A673 (cell line): ENCODE measurements at regions not wholly inside any gene's neighbourhood (a gene's known extent, or its start where the extent isn't known, plus 50 kb on each side); places are given as distances from the start of the nearest gene placed in this dataset.

ENCODE experiments used
- BruUV-seq: library from RNA; stranded (reverse); fragments of 400-500 nt; replicated peaks from 2 replicates; lab custom pipeline; 2021; lab: Mats Ljungman, UMichigan
- CTCF ChIA-PET: fragments of 300-600 bp; sonication (Branson Sonifier 250); formaldehyde crosslinking; loops from one replicate; lab custom pipeline; 2022; ENCODE audit warnings: antibody characterized with exemption; lab: Charles Lee
- POLR2A ChIA-PET: fragments of 300-600 bp; sonication (Branson Sonifier 250); formaldehyde crosslinking; loops from one replicate; lab custom pipeline; 2022; ENCODE audit warnings: antibody characterized with exemption; ENCODE audit not compliant: low non-redundant PET; lab: Charles Lee
- DNase-seq: peaks from one replicate; pipeline ENCODE4 v3.0.0-alpha.2; 2015; ENCODE audit warnings: low spot score
- H3K27ac ChIP-seq: fragments of 200-600 bp; sonication (generic); 2 replicates; pipeline ENCODE4 v1.5.1; 2016; ENCODE audit warnings: mixed run types, low read depth, mild to moderate bottlenecking, mixed read lengths, antibody characterized with exemption, low read length; ENCODE audit not compliant: poor library complexity, severe bottlenecking
- H3K27me3 ChIP-seq: fragments of 200-600 bp; sonication (generic); replicated peaks from 2 replicates; pipeline ENCODE4 v1.6.1; 2017; ENCODE audit warnings: mixed run types, low read depth, mild to moderate bottlenecking, mixed read lengths, antibody characterized with exemption, low read length; ENCODE audit not compliant: insufficient read depth, poor library complexity
- H3K36me3 ChIP-seq: fragments of 200-600 bp; sonication (generic); 2 replicates; pipeline ENCODE4 v1.6.1; 2016; ENCODE audit warnings: mixed run types, mild to moderate bottlenecking, mixed read lengths, antibody characterized with exemption, low read length; ENCODE audit not compliant: insufficient read depth, poor library complexity, severe bottlenecking
- H3K4me1 ChIP-seq: fragments of 200-600 bp; sonication (generic); 2 replicates; pipeline ENCODE4 v1.6.1; 2017; ENCODE audit warnings: mixed run types, mild to moderate bottlenecking, mixed read lengths, antibody characterized with exemption, low read length; ENCODE audit not compliant: insufficient read depth, poor library complexity, severe bottlenecking
- H3K4me3 ChIP-seq: fragments of 200-600 bp; sonication (generic); 2 replicates; pipeline ENCODE4 v1.5.1; 2016; ENCODE audit warnings: low read depth, mixed run types, mild to moderate bottlenecking, mixed read lengths, low read length; ENCODE audit not compliant: poor library complexity, severe bottlenecking
- H3K9me3 ChIP-seq: fragments of 200-600 bp; sonication (generic); 2 replicates; pipeline ENCODE4 v1.6.1; 2016; ENCODE audit warnings: mixed run types, low read depth, mild to moderate bottlenecking, mixed read lengths, antibody characterized with exemption, low read length; ENCODE audit not compliant: poor library complexity, severe bottlenecking
- CTCF ChIP-seq: fragments of 300-800, 200-600 bp; sonication (generic); conservative IDR thresholded peaks from 2 replicates; pipeline ENCODE4 v1.5.1; 2017; ENCODE audit warnings: low read depth, mild to moderate bottlenecking, antibody characterized with exemption, low read length, moderate library complexity, mixed read lengths
- EZH2 ChIP-seq: fragments of 200-600 bp; sonication (generic); IDR thresholded peaks from 2 replicates; pipeline ENCODE4 v1.6.1; 2017; ENCODE audit warnings: borderline replicate concordance, low read depth, mild to moderate bottlenecking, mixed read lengths, antibody characterized with exemption, low read length; ENCODE audit not compliant: poor library complexity, severe bottlenecking
- intact Hi-C: fragments of 100-400 bp; cut with micrococcal nuclease; formaldehyde crosslinking; loops from one replicate; pipeline ENCODE4 v1.10.0; 2022; ENCODE audit not compliant: unreplicated experiment

GRCh38 chr2:172674034-172674967, 61.3 kb upstream of the RAPGEF4 start:
- ChIA-PET CTCF (no interaction called here), POLR2A (no interaction called here)
- H3K4me3 ChIP-seq = no peak overlapping the region
- peak; percentile 23 for DNase-seq
- H3K4me1 ChIP-seq = no peaks in the 10 kb centered on the region
- TF ChIP-seq EZH2 (no peak), CTCF (peak; percentile 56)
- intact Hi-C loops = no loop called here
- H3K9me3 ChIP-seq = no peaks in the 10 kb centered on the region
- H3K27me3 ChIP-seq = no peaks in the 10 kb centered on the region
- no TSS peak for BruUV-seq
- H3K36me3 ChIP-seq = no peaks in the 10 kb centered on the region
- no peak overlapping the region for H3K27ac ChIP-seq

GRCh38 chr2:172674968-172675303, 60.7 kb upstream of the RAPGEF4 start:
- H3K27ac ChIP-seq = no peak overlapping the region
- ChIA-PET CTCF (no interaction called here), POLR2A (interaction anchor here (0.6 kb wide), 1 partner anchor 1495 kb away, joined by 12 read pairs; no protein-coding TSS in a partner anchor)
- no peaks in the 10 kb centered on the region for H3K4me1 ChIP-seq
- intact Hi-C loops = no loop called here
- no peak overlapping the region for H3K4me3 ChIP-seq
- no peak for DNase-seq
- BruUV-seq = no TSS peak
- H3K36me3 ChIP-seq = no peaks in the 10 kb centered on the region
- no peak for TF ChIP-seq EZH2
- TF ChIP-seq CTCF = 0 out of 2 replicates have a peak, but pooled peaks have one; percentile 1
- H3K9me3 ChIP-seq = no peaks in the 10 kb centered on the region
- H3K27me3 ChIP-seq = no peaks in the 10 kb centered on the region

- POLR2A ChIA-PET = no interaction called here
- CTCF ChIA-PET = no interaction called here
Measured at GRCh38 chr2:172677363-172677762, 58.3 kb upstream of the RAPGEF4 start.

More at GRCh38 chr2:172677363-172677762, 58.3 kb upstream of the RAPGEF4 start:
- no TSS peak for BruUV-seq
- Histone ChIP-seq H3K36me3 (no peaks in the 10 kb centered on the region), H3K4me1 (no peaks in the 10 kb centered on the region), H3K9me3 (no peaks in the 10 kb centered on the region), H3K27ac (no peak overlapping the region), H3K27me3 (no peaks in the 10 kb centered on the region), H3K4me3 (no peak overlapping the region)
- intact Hi-C loops = no loop called here
- no peak for TF ChIP-seq CTCF
- no peak for TF ChIP-seq EZH2
- DNase-seq = no peak
